Activated naive CD8-positive, alpha-beta T cell treated with anti-CD3 and anti-CD28 coated beads, Interleukin-2, amount 10 ng/mL, durations not matched to agents 7 days and 5 days (primary cell): ENCODE measurements at regions not wholly inside any gene's neighbourhood (a gene's known extent, or its start where the extent isn't known, plus 50 kb on each side); places are given as distances from the start of the nearest gene placed in this dataset.
"Not testable (repeated sequence)": the region's sequence is repeated elsewhere in the genome, so short reads cannot be mapped to it uniquely, and the experiment has no call there.

Experiments
- ATAC-seq: fragments of 150-1000 bp; cut with Tn5 transposase; one replicate; pipeline ENCODE4 v1.10.0; 2021; ENCODE audit warnings: low read depth, moderate library complexity
- POLR2A ChIA-PET: fragments of 350-600 bp; sonication (Branson Sonifier 250); formaldehyde crosslinking; loops from one replicate; lab custom pipeline; 2021; ENCODE audit warnings: antibody characterized with exemption; lab: Charles Lee
- DNase-seq: peaks from one replicate; pipeline ENCODE4 v3.0.0; 2021
- H3K27ac Mint-ChIP-seq: one replicate; pipeline ENCODE4 v1.8.0; 2022; ENCODE audit warnings: mild to moderate bottlenecking, mixed read lengths
- H3K27me3 Mint-ChIP-seq: one replicate; pipeline ENCODE4 v1.8.0; 2022; ENCODE audit warnings: mild to moderate bottlenecking, moderate library complexity, mixed read lengths
- H3K36me3 Mint-ChIP-seq: one replicate; pipeline ENCODE4 v1.8.0; 2021; ENCODE audit warnings: mild to moderate bottlenecking, mixed read lengths
- H3K4me1 Mint-ChIP-seq: one replicate; pipeline ENCODE4 v1.8.0; 2021; ENCODE audit warnings: mixed read lengths
- H3K4me3 Mint-ChIP-seq: one replicate; pipeline ENCODE4 v1.8.0; 2022; ENCODE audit warnings: mild to moderate bottlenecking, moderate library complexity, mixed read lengths
- H3K9me3 Mint-ChIP-seq: one replicate; pipeline ENCODE4 v1.8.0; 2021; ENCODE audit warnings: mixed read lengths

DNA sequence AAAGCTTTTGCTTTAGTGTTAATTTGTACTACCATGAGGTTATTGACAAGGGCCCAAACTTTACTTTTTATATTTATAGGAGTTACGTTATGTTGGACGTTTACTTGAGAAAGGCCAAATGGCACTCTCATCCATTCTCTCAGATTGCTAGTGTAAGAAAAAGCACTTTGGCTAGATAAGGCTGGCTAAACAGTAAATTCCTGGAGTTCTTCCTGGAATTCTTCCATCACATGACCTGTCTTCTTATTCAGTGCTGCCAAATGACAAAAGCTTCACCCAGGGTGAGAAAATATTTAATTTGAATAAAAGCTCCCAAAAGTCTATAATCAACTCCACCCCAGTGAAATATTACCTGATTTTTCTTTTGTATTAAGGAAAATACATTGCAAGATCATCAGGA, 1568.9 kb upstream of the ACO1 start:
- POLR2A ChIA-PET, result no interaction called here
- no peaks in the 10 kb centered on the region for H3K4me1 Mint-ChIP-seq
- no peaks in the 10 kb centered on the region for H3K9me3 Mint-ChIP-seq
- H3K27ac Mint-ChIP-seq, result no peak overlapping the region
- no peak for DNase-seq
- no peak overlapping the region for H3K4me3 Mint-ChIP-seq
- H3K27me3 Mint-ChIP-seq, result peaks cover 3% of the 10 kb centered on the region
- H3K36me3 Mint-ChIP-seq, result no peaks in the 10 kb centered on the region
- no peak for ATAC-seq

DNA sequence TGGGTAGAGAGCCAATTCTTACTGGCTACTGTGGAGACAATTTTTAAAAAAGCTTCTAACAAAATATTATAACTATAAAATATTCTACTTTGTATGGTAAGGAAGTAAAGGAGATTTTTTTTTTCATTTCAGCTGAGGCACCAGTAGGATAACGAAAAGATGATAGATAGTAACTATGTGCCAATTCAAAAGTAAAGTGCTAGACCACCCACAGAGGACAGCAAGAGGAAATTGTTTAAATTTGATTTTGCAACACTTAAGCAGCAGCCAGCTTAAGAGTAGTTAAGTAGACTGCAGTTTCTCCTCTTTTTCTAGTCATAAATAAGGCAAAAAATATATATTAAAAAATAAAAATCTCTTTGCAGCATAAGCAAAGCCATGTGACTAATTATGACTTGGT, 1539.3 kb upstream of the ACO1 start:
- no peak overlapping the region for H3K4me3 Mint-ChIP-seq
- no peaks in the 10 kb centered on the region for H3K27me3 Mint-ChIP-seq

DNA sequence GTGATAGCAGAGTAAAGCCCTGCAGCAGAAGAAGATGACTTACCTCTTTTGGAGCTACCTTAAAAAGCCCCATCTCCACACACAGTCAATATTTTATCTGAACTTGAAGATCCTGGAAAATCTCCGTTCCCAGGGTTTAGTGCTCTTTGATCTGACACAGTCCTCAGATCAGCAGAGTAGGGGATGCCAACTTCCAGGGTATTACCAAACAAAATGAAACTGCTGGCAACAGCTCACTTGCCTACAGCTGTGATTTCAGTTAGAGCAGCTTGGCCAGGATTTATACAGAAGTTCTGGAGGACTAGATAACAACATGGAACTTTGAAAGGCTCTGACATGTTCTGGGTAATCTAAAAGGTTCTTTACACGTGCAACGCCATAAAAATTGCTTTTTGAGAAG, 1537.8 kb upstream of the ACO1 start:
- Mint-ChIP-seq H3K4me3 (no peak overlapping the region), H3K36me3 (no peaks in the 10 kb centered on the region), H3K9me3 (no peaks in the 10 kb centered on the region), H3K4me1 (no peaks in the 10 kb centered on the region), H3K27me3 (no peaks in the 10 kb centered on the region), H3K27ac (no peak overlapping the region)
- ATAC-seq (no peak), DNase-seq (no peak)
- POLR2A ChIA-PET, result no interaction called here

More for the DNA sequence above, 1539.3 kb upstream of the ACO1 start:
- Mint-ChIP-seq H3K4me1 (no peaks in the 10 kb centered on the region), H3K36me3 (no peaks in the 10 kb centered on the region), H3K27ac (no peak overlapping the region), H3K9me3 (no peaks in the 10 kb centered on the region)
- POLR2A ChIA-PET, result no interaction called here
- ATAC-seq (no peak), DNase-seq (no peak)

DNA sequence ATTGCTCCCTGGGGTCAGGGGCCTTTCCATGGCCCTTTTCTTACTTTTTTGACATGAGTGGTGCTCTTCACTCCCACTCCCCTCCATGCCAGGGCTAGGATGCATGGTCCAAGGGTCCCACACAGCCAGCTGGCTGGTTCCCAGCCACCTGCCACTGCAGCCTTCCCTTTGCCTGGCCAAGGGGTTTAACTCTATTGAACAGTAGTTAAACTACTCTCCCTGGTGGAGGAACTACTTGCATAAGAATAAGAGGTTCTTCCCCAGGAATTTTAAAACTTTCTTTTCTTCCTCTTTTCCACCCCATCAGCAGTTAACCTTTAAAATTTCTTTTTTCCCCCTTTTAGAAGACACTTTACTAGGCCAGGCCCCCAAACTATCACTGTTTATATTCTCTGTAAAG, 1532.8 kb upstream of the ACO1 start:
- DNase-seq (no peak), ATAC-seq (no peak)
- Mint-ChIP-seq H3K4me1 (no peaks in the 10 kb centered on the region), H3K27ac (no peak overlapping the region), H3K27me3 (no peaks in the 10 kb centered on the region), H3K36me3 (no peaks in the 10 kb centered on the region), H3K9me3 (no peaks in the 10 kb centered on the region), H3K4me3 (no peak overlapping the region)
- POLR2A ChIA-PET, result no interaction called here

- H3K27ac Mint-ChIP-seq, result no peak overlapping the region
- no peaks in the 10 kb centered on the region for H3K36me3 Mint-ChIP-seq
- no peaks in the 10 kb centered on the region for H3K4me1 Mint-ChIP-seq
- no peak for ATAC-seq
- H3K4me3 Mint-ChIP-seq, result no peak overlapping the region
- no peaks in the 10 kb centered on the region for H3K27me3 Mint-ChIP-seq
- DNase-seq, result no peak
- H3K9me3 Mint-ChIP-seq, result no peaks in the 10 kb centered on the region
- POLR2A ChIA-PET, result no interaction called here
These were observed 1483.7 kb upstream of the ACO1 start for GRCh38 chr9:30900706-30901105.

DNA sequence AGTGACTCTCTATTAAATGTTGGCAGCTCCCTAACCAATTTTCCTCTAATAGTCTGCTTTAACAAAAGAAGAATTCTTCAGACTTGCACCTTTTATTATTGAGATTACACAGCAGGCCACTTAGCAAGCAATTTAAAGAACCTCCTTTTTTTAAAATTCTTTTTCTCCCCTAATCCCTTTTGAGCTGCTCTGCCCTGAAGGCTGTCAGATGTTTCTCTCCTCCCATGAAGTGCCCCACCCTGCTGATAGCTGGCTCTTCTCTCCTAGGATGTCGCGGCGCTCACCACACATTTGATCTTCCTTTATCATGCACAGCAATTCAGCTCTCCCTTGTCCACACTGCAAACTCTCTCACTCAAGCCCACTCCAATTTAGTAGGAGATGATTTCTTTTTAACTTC, 1471.1 kb upstream of the ACO1 start:
- H3K4me1 Mint-ChIP-seq, result peaks cover 1% of the 10 kb centered on the region
- POLR2A ChIA-PET, result no interaction called here
- DNase-seq (no peak), ATAC-seq (no peak)
- H3K27me3 Mint-ChIP-seq, result no peaks in the 10 kb centered on the region
- H3K27ac Mint-ChIP-seq, result no peak overlapping the region
- H3K4me3 Mint-ChIP-seq, result no peak overlapping the region
- H3K36me3 Mint-ChIP-seq, result no peaks in the 10 kb centered on the region
- H3K9me3 Mint-ChIP-seq, result peaks cover 2% of the 10 kb centered on the region

DNA sequence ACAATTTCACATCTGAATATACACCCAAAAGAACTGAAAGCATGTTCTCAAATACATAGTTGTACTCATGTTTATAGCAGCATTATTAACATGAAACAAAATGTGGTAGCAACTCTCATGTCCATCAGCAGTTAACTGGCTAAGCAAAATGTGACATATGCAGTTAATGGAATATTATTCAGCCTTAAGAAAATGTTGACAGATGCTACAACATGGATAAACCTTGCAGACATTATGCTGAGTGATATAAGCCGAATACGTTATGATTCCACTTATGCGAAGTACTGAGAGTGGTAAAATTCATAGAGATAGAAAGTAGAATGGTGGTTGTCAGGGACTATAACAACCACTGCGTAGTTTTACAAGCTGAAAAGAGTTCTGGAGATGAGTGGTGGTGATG, 1469.0 kb upstream of the ACO1 start:
- Mint-ChIP-seq H3K27ac (no peak overlapping the region), H3K4me3 (no peak overlapping the region), H3K36me3 (no peaks in the 10 kb centered on the region), H3K27me3 (no peaks in the 10 kb centered on the region), H3K4me1 (peaks cover 1% of the 10 kb centered on the region), H3K9me3 (peaks cover 2% of the 10 kb centered on the region)
- ATAC-seq (no peak), DNase-seq (no peak)
- POLR2A ChIA-PET, result no interaction called here

- Mint-ChIP-seq H3K4me1 (no peaks in the 10 kb centered on the region), H3K36me3 (no peaks in the 10 kb centered on the region), H3K4me3 (no peak overlapping the region), H3K27me3 (no peaks in the 10 kb centered on the region), H3K9me3 (no peaks in the 10 kb centered on the region), H3K27ac (no peak overlapping the region)
- POLR2A ChIA-PET, result no interaction called here
- ATAC-seq (no peak), DNase-seq (no peak)
These were observed 1459.3 kb upstream of the ACO1 start for GRCh38 chr9:30925126-30925525.

GRCh38 chr9:30925635-30926034, 1458.8 kb upstream of the ACO1 start:
- Mint-ChIP-seq H3K36me3 (no peaks in the 10 kb centered on the region), H3K4me1 (no peaks in the 10 kb centered on the region), H3K4me3 (no peak overlapping the region), H3K27ac (no peak overlapping the region), H3K9me3 (no peaks in the 10 kb centered on the region), H3K27me3 (no peaks in the 10 kb centered on the region)
- DNase-seq (no peak), ATAC-seq (no peak)
- POLR2A ChIA-PET, result no interaction called here

GRCh38 chr9:30928045-30928444, 1456.4 kb upstream of the ACO1 start:
- Mint-ChIP-seq H3K9me3 (no peaks in the 10 kb centered on the region), H3K4me3 (no peak overlapping the region), H3K27ac (no peak overlapping the region), H3K27me3 (no peaks in the 10 kb centered on the region), H3K36me3 (no peaks in the 10 kb centered on the region), H3K4me1 (no peaks in the 10 kb centered on the region)
- ATAC-seq (no peak), DNase-seq (no peak)
- POLR2A ChIA-PET, result no interaction called here

GRCh38 chr9:30932226-30932625, 1452.2 kb upstream of the ACO1 start:
- POLR2A ChIA-PET, result no interaction called here
- ATAC-seq, result no peak
- no peak for DNase-seq
- H3K36me3 Mint-ChIP-seq, result no peaks in the 10 kb centered on the region
- no peak overlapping the region for H3K4me3 Mint-ChIP-seq
- H3K9me3 Mint-ChIP-seq, result no peaks in the 10 kb centered on the region
- H3K27me3 Mint-ChIP-seq, result no peaks in the 10 kb centered on the region
- H3K4me1 Mint-ChIP-seq, result no peaks in the 10 kb centered on the region
- H3K27ac Mint-ChIP-seq, result no peak overlapping the region

DNA sequence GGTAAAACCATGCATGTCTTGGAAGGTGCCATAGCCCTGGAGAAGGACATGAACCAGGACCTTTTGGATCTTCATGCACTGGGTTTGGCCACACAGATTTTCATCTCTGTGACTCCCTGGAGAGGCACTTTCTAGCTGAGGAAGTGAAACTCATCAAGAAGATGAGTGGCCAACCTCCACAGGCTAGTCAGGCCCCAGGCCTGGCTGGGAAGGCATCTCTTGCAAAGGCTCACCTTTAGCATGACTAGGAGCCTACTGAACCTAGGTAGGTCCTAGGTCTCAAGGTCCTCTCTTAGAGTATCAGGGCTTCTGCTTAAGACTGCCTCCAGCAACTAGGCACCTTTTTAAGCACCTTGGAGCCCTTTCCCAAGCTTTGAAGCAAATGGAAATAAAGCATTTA, 1448.7 kb upstream of the ACO1 start:
- ATAC-seq (no peak), DNase-seq (no peak)
- Mint-ChIP-seq H3K27ac (no peak overlapping the region), H3K4me1 (no peaks in the 10 kb centered on the region), H3K36me3 (no peaks in the 10 kb centered on the region), H3K27me3 (no peaks in the 10 kb centered on the region), H3K4me3 (no peak overlapping the region), H3K9me3 (no peaks in the 10 kb centered on the region)
- POLR2A ChIA-PET, result no interaction called here

- no peak overlapping the region for H3K27ac Mint-ChIP-seq
- POLR2A ChIA-PET, result no interaction called here
- H3K9me3 Mint-ChIP-seq, result no peaks in the 10 kb centered on the region
- H3K27me3 Mint-ChIP-seq, result no peaks in the 10 kb centered on the region
- H3K4me3 Mint-ChIP-seq, result no peak overlapping the region
- H3K36me3 Mint-ChIP-seq, result no peaks in the 10 kb centered on the region
- ATAC-seq (no peak), DNase-seq (no peak)
- H3K4me1 Mint-ChIP-seq, result no peaks in the 10 kb centered on the region
These were observed 1447.3 kb upstream of the ACO1 start for GRCh38 chr9:30937106-30937505.

- H3K36me3 Mint-ChIP-seq, ATAC-seq, POLR2A ChIA-PET, H3K4me1 Mint-ChIP-seq, DNase-seq, H3K27me3 Mint-ChIP-seq, H3K4me3 Mint-ChIP-seq, H3K27ac Mint-ChIP-seq, H3K9me3 Mint-ChIP-seq: not testable (repeated sequence)
These were observed 1441.6 kb upstream of the ACO1 start for GRCh38 chr9:30942852-30943251.
